COLO829 (cell line): ENCODE measurements at regions not wholly inside any gene's neighbourhood (a gene's known extent, or its start where the extent isn't known, plus 50 kb on each side); places are given as distances from the start of the nearest gene placed in this dataset.
"Not testable (repeated sequence)": the region's sequence is repeated elsewhere in the genome, so short reads cannot be mapped to it uniquely, and the experiment has no call there.

Experiments
- DNase-seq: peaks from one replicate; pipeline ENCODE4 v3.0.0; 2012; ENCODE audit warnings: low spot score

DNA sequence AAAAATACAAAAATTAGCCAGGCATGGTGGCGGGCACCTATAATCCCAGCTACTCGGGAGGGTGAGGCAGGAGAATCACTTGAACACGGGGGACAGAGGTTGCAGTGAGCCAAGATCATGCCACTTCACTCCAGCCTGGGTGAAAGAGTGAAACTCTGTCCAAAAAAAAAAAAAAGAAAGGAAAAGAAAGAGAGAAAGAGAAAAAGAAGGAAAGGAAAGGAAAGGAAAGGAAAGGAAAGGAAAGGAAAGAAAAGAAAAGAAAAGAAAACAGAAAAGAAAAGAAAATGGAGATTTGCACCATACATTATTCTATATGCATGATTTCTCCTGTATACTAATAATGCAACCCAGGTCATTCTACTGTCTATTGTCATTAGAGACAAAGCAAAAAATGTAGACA is 421.5 kb downstream of the PCDH19 start:
- not testable (repeated sequence) for DNase-seq

DNA sequence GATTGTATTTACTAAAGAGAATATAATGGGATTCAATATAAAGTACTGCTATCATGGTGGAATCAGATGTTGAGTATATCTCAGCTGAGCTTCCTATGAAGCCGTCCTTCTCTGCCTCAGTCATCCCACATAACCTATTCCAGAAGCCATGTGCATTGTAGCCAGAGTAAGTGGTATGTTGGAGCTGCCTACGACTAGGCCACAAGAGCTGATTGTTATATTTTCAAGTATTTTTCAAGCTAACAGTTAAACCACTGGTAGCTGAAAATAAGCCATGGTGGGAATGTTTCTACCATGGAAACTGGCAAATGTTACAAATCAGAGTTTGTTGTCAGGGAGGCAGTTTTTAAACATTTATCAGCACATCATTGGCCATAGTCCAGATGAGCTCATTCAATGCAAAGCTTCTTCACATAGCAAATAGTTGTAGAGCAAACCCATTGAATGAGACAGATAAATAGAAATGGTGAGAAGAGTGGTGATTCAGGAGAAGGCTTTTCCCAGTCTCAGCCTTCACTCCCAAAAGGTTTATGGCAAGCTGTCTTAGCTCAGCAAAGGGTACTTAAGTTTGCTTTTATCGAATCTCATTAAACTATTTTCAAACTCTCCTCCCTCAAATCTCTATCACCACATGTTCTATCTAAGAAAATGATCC is 436.4 kb downstream of the PCDH19 start:
- DNase-seq: no peak

DNA sequence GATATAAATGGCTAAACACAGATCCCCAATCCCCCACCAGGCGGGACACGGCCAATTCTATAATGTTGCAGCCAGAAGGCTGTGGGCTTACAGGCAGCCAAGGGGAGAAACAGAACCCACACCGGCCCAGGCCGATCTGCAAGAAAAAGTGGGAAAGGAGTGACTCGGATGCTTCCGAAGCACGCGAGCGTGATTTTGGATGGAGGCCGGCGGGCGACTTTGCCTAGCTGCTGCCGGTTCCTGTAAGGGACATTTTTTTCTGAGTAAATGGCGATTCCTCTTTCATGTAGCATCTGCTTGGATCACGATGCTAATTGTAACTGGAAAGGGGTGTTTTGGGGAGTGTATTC is 470.2 kb downstream of the PCDH19 start:
- DNase-seq: no peak

DNA sequence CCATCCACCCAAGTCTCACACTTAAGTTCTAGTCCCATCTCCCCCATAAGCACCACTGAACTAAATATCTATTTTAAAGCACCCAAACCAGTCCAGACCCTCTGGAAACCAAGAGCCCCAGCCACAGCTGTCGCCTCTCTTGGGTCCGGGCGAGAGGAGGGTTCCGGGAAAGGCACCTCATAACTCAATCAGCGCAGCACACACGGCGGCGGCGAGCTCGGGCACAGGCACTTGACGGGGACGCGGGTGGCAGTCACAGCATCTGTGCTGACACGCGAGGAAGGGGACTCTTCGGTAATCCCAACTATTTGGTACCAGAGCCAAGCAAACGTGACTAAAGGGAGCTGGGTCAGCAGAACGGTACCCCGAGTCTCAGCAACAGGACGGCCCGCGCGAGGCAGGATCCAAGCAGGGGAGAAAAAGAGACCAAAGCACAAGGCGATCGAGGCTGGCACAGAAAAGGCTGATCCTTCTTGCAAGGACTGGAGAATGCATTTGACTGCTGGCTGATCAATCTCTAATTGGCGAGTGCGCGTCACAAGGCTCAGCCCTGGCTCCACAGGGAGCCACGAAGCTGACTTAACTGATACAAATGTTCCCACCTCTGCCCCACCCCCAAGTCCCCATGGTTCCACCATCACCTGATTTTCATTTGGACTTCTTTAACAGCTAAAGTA is 470.7 kb downstream of the PCDH19 start:
- DNase-seq: not testable (repeated sequence)

DNA sequence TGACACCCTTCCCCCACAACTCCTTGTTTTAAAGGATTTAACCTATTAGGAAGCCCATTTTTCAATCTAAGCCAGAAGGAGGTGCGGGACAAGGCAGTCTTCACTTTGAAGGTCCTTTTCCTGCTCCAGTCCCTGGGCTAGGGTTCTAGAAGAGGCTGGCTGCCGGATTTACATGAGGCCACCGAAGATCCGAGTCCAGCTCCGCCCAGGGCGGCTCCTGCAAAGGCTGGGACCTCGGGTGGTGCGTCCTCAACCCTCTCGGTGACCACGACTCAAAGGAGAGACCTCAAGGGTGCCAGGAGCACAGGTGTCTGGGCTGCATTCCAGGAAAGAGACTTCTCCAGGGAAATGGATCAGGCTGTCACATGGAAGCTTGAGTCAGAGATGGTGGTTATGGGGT is 471.6 kb downstream of the PCDH19 start:
- DNase-seq: no peak

DNA sequence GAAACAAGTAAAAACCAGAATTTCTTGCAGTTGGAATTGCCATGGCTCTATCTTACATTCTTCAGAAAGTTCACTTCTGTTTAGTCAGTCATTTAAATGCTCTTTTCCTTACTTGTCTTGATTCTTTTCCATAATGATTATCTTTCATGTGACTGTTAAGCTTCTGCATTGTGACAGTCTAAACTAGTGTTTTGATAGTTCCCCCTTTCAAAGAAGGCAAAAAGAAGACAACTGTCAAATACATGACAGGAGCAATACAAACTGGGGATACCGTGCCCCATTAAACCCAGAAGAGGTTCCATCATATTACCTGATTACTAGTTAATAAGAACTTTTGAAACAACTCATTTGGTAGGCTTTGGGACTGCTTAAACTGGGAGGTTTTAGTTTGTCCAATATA is 476.2 kb downstream of the PCDH19 start:
- DNase-seq: no peak

DNA sequence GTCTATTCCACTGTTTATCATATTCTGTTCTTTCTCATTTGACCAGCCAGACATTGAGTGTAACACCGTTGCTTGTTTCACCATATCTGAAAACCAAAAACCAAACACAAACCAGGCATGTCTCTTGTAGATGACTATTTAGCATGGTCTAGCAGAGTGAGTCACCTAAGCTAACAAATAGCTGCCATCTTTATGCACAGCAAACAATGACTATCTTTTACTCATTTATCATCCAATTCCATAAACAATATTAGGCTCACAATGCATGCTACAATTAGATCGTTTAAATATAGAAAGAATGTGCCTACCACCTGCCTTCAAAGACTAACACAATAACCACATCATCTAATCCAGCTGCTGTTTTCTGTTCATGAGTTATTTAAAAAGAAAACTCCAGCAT is 495.4 kb downstream of the PCDH19 start:
- no peak for DNase-seq

DNA sequence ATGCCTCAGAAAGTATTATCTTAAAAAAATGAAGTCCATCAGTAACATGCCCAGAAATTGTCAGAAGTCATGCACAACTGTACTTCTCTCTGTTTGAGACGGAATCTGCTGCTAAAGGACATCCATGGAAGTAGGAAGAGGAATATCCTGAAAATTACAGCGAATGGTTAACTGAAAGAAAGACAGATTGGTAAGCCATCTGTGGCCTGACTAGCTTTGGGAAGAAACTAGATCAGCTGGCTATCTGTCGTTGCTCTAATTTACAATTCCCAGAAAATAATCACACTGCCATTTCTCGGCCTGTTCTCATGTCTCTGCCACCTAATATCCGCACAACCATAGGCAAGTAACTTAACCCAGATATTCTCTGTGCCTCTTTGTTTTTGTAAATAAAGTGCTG is 496.5 kb downstream of the PCDH19 start:
- no peak for DNase-seq

DNA sequence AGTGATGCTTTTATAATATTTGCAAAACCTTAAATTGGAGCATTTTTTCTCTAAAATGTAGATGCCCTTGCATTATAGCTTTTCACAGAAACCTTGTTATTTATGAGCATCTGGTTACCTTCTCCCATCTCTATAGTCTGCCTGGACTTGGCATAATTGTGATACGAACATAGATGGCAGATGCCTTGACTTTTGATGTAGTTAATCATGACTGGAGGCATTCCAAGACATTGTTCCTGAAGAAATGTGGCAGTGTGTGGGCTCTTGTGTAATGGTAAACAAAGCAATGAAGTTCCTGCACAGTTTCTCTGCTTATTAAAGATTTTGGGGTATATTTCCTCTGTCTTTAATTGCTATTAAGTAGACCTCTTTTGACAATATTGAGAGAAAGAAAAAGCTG is 500.1 kb downstream of the PCDH19 start:
- DNase-seq: no peak

DNA sequence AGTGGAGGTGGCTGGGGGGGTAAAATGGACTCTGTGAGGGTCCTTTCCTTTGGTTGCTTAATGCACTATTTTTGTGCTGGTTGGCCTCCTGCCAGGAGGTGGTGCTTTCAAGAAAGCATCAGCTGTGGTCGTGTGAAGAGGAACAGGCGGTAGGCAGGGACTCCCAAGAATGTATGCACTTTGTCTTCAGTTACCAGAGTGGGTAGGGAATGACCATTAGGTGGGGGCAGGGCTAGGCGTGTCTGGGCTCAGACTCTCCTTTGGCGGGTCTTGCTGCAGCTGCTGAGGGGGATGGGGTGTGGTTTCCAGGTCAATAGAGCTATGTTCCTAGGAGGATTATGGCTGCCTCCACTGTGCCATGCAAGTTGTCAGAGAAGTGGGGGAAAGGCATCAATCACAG is 509.0 kb downstream of the PCDH19 start:
- no peak for DNase-seq

DNA sequence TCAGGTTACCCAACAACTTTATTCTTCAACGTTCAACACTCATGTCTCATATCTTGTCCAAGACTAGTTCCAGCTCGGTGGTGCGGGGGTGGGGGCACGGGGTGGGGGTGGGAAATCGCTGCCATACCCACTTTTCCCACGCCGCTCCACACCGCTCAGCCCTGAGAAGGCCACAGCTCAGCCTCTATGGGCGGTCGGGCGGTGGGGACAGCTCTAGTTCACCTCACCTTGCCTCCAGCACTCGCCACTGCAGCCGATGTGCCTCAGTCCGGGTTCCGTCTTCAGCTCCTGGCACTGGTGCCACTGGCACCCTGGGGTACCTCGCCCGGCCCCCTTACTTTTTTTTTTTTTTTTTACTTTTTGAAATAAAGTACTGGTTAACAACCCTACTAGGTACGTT is 522.2 kb downstream of the PCDH19 start:
- no peak for DNase-seq

DNA sequence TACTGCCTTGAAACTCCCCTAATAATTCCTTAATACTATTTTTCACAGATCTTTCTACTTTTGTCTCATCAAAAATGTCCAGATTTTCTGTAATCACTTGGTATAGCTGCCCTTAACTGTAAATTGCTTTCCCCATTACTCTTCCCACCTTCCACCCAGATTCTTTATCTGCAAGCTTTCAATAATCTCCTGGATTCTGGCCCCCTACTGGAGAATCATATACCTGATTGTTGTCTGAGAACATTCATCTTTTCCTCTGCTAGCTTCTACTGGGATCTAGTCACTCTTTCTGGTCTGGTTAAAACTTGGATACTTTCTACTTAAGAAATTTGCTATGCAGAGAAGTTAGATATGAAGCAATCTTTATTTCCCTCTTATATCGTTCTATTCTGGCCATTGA is 552.6 kb downstream of the PCDH19 start:
- DNase-seq: no peak

DNA sequence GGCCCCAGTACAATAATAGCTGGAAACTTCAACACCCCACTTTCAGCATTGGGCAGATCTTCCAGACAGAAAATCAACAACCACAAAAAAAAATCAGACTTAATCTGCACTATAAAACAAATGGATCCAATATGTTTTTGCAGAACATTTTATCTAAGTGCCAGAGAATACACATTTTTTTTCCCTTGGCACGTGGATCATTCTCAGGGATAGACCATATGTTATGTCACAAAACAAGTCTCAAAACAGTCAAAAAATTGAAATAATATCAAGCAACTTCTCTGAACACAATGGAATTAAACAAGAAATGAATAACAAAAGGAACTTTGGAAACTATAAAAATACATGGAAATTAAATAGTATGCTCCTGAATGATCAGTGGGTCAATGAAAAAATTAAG is 576.3 kb downstream of the PCDH19 start:
- no peak for DNase-seq

DNA sequence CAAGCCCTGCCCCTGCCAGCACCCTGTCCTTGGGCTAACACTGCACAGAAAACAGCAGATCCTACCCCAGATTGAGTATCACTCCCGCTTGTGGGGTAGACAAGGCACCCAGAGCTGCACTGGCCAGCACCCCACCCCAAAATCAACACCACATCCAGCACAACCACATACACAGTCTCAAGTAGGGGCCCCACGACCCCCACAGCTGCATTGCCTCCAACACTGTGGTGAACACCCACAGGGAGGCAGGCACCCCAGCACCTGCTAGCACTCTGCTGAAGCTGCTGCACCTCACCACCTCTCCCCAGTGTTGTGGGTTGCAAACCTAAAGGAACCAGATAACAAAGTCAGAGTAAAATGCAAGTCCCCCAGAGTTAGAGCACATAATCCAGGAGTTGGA is 589.9 kb downstream of the PCDH19 start:
- DNase-seq: no peak

DNA sequence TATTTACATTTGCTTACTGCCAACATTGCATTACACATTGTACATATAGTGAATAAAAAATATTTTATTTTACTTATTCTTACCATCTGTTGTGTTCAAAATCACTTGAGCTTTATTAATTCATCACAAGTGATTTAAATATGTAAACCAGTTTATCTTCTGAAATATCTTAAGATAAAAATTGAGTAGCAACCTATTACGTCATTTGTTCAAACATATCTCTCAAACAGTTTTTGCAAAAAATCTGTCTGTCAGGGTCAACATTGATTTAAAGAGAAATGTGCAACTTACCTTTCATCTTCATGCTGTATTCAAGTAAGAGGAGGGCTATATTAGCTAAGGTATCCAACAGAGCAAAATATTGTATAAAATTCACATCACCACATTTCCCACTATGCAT is 610.1 kb downstream of the PCDH19 start:
- no peak for DNase-seq

DNA sequence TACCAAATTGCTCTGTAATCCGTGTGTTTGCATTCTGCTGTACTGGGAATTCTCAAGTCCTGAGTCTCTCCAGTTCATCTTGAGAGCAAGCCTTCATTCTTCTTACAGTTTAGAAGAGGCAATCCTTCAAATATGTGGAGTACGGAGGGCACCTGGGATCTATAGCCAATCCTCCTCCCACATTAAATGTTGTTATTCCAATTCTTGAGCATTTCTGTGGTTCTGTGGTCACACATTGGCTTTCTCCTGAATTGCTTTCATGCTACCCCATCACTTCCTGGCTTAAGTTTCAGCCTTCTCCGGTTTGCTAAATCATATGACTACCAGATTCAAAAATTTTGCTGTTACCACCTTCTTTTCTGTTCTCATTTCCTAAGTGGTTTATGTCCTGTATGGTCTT is 611.1 kb downstream of the PCDH19 start:
- no peak for DNase-seq

DNA sequence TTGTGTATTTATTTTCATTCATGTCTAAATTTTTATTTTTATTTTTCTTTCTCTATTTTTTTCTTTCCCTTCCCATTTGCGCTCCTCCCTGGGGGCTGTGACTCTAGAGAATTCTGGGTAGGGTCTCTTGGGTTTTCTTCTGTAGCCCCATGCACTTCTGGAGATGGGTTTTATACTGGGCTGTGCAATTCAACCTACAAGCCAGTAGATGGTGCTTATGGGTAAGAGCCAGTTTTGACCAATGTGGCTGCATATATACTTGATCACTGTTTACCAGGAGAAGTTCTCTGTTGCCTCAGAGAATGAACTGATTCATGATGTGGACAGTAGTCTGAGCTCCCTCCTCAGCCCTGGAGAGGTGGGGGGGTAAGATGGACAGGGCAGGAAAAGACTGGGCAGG is 614.6 kb downstream of the PCDH19 start:
- no peak for DNase-seq

DNA sequence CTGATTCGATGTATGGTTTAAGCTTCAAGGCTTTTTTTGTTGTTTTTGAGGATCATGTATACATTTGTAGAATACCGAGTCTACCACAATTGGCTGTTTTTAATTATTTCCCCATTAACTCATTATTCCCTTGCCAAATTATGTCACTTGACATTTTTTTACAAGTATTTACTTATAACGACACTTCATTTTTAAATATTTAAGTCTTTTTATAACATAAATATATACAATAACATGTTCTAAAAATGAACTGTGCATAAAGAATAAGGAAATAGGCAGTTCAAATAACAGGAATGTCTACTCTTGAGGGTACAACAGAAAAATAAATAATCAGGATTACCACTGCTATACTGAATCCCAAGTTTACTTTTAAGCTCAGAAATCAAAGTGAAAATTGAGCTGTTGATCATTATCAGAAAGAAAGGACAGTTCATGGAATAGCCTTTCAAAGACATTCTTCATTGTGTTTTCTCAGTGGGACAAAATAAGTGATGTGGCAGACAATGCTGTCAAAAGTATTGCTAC is 627.5 kb downstream of the PCDH19 start:
- DNase-seq: no peak

DNA sequence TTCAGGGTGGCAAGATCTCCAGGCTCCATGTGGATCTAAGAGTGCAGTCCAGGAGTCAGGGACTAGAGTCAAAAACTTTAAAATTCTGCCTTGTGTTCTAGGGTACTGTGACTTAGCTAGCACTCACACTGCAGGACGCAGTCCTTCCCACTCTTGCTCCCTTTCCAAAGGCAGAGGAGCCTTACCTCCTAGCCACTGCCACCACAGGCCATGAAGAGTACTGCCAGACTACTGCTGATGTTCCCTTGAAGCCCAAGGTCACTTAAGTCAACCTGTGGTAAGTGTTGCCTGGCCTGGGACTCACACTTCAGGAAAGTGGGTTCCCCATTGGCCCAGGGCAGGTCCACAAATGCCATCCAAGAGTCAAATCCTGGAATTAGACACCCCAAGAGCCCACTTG is 632.2 kb downstream of the PCDH19 start:
- no peak for DNase-seq

DNA sequence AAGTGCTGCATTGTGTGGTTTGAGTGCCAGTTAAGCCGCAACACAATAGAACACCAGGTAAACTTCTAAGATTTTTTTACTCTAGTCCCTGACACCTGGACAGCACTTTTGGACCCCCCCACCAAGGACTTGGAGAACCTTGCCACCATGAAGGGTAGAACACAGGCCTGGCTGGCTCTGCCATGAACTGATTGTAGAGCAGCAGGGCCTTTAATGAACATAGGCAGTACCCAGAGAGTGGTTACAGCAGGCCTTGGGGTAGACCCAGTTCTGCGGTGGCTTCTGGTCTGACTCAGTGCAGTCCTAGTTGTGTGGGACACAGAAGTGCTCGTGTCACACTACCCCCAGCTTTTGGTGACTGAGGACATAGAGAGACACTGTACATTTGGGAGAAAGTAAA is 648.3 kb downstream of the PCDH19 start:
- no peak for DNase-seq

DNA sequence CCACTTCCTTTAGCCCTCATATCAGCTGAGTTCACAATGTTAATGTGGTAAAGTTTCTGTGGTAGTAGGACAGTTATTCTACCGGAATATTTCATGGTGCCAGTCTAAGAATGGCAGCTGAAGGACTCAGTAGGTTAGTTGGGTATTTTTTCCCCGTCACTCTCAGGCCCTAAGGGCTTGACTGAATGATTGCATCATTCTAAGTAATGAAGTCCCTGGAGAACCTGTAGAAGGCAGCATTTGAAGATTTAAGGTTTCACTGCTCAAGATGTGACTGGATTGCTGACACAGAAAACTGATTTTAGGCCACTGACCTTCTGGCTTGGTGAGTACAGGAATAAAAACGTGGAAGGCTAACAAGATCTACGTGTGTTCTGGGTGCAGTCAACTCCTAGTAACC is 657.3 kb downstream of the PCDH19 start:
- DNase-seq: no peak

DNA sequence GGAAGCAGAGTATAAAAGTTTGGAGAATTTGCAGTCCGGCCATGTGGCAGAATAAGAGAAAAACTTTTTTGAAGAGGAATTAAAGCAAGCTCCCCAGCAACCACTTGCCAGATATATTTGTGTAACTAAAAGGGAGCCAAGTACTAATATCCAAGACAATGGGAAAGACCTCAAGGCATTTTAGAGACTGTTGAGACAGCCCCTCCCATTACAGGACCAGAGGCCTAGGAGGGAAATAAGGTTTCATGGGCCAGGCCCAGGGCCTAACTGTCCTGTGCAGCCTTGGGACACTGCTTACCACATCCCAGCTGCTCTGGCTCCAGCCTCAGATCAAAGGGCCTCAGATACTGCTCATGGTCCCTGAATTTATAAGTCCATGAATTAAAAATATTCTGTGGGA is 659.4 kb downstream of the PCDH19 start:
- no peak for DNase-seq

DNA sequence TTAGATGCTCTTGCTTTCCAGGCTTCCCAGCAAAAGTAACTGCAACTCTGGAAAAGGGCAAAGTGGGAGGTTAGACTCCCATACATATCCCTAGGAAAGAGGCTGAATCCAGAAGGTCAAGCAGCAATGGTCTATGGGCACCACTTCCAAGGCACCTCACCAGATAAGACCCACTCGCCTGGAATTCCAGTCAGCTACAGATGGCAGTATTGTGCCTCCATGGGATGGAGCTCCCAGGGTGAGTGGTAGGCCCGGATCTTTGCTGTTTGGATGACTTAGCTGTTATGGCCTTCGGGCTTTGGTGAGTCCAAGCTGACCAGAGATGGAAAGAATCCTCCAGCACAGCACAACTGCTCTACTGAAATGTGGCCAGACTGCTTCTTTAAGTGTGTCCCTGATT is 688.0 kb downstream of the PCDH19 start:
- no peak for DNase-seq

DNA sequence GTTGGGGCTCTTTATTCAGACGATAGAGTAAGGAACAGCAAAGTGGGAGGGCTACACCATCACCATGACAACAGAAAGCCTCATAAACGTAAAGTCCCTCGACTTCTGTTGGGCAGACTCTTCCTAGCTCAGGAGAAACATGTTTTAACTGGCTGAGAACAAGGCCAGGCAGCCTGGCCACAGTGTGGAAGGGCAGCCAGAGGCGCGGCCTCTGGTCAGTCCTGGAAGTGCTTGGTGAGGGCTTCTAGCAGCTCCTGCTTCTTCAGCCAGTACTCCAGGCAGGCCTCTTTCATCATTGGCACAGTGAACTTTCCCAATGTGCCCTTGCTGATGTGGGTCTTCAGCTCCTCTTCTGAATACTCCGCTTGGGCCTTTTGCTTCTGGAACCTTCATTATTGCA is 690.9 kb downstream of the PCDH19 start:
- no peak for DNase-seq
